IMR-90 (cell line): ENCODE measurements at regions not wholly inside any gene's neighbourhood (a gene's known extent, or its start where the extent isn't known, plus 50 kb on each side); places are given as distances from the start of the nearest gene placed in this dataset.

Source experiments
- BHLHE40 ChIP-seq: fragments of 150-350 bp; IDR thresholded peaks from 2 replicates; pipeline ENCODE4 v1.6.1; 2016; ENCODE audit warnings: mild to moderate bottlenecking, low read depth, low read length
- CEBPB ChIP-seq: IDR thresholded peaks from 2 replicates; pipeline ENCODE4 v1.6.1; 2012; ENCODE audit warnings: low read depth, low read length, improper control_type of control experiment
- CTCF ChIP-seq: conservative IDR thresholded peaks from 2 replicates; pipeline ENCODE4 v1.5.1; 2012; ENCODE audit warnings: mild to moderate bottlenecking, low read depth, low read length, improper control_type of control experiment
- MAZ ChIP-seq: IDR thresholded peaks from 2 replicates; pipeline ENCODE4 v1.6.1; 2012; ENCODE audit warnings: low read depth, mild to moderate bottlenecking, low read length, improper control_type of control experiment, moderate library complexity, borderline replicate concordance
- MXI1 ChIP-seq: IDR thresholded peaks from 2 replicates; pipeline ENCODE4 v1.6.1; 2012; ENCODE audit warnings: low read depth, mild to moderate bottlenecking, low read length, moderate library complexity, borderline replicate concordance
- POLR2A ChIP-seq: IDR thresholded peaks from 2 replicates; pipeline ENCODE4 v1.6.1; 2012; ENCODE audit warnings: mild to moderate bottlenecking, low read depth, low read length
- RCOR1 ChIP-seq: IDR thresholded peaks from 2 replicates; pipeline ENCODE4 v1.6.1; 2012; ENCODE audit warnings: mild to moderate bottlenecking, low read length, improper control_type of control experiment; ENCODE audit not compliant: insufficient replicate concordance
- RFX5 ChIP-seq: IDR thresholded peaks from 2 replicates; pipeline ENCODE4 v1.8.0; 2012; ENCODE audit warnings: low read depth, mild to moderate bottlenecking, low read length, moderate library complexity
- SMC3 ChIP-seq: fragments of 150-350 bp; IDR thresholded peaks from 2 replicates; pipeline ENCODE4 v1.6.1; 2016; ENCODE audit warnings: low read depth, mild to moderate bottlenecking, antibody characterized with exemption, low read length, moderate library complexity

- TF ChIP-seq CTCF (no peak), SMC3 (no peak), CEBPB (no peak), POLR2A (no peak), RCOR1 (no peak), RFX5 (no peak), MAZ (no peak), BHLHE40 (no peak), MXI1 (no peak)
These were observed 291.4 kb downstream of the ADGB start for GRCh38 chr6:146890172-146890571.
